Osteoblast (primary cell): ENCODE measurements at regions not wholly inside any gene's neighbourhood (a gene's known extent, or its start where the extent isn't known, plus 50 kb on each side); places are given as distances from the start of the nearest gene placed in this dataset.

Source experiments
- DNase-seq: peaks from one replicate; pipeline ENCODE4 v3.0.0; 2011; ENCODE audit warnings: low spot score, mixed read lengths; ENCODE audit not compliant: insufficient read length; ENCODE audit errors: missing footprints
- H2AFZ ChIP-seq: 2 replicates; pipeline ENCODE4 v1.6.0; 2011; ENCODE audit warnings: mild to moderate bottlenecking, low read length
- H3K27ac ChIP-seq: 2 replicates; pipeline ENCODE4 v1.5.1; 2011; ENCODE audit warnings: mild to moderate bottlenecking, low read depth, low read length, moderate library complexity
- H3K27me3 ChIP-seq: 2 replicates; pipeline ENCODE4 v1.6.0; 2012; ENCODE audit warnings: mild to moderate bottlenecking, control low read depth, inconsistent platforms, low read length, moderate library complexity; ENCODE audit not compliant: insufficient read depth
- H3K36me3 ChIP-seq: 2 replicates; pipeline ENCODE4 v1.5.1; 2011; ENCODE audit warnings: mild to moderate bottlenecking, low read length, control low read depth, moderate library complexity; ENCODE audit not compliant: insufficient read depth
- H3K4me1 ChIP-seq: 2 replicates; pipeline ENCODE4 v1.5.1; 2011; ENCODE audit warnings: mild to moderate bottlenecking, low read length, control low read depth, moderate library complexity; ENCODE audit not compliant: insufficient read depth
- H3K4me2 ChIP-seq: 2 replicates; pipeline ENCODE4 v1.6.0; 2011; ENCODE audit warnings: mild to moderate bottlenecking, low read length; ENCODE audit not compliant: insufficient read depth
- H3K4me3 ChIP-seq: fragments of 200-600 bp; sonication (generic); 3 replicates; pipeline ENCODE4 v1.5.1; 2012; ENCODE audit warnings: mild to moderate bottlenecking, low read length, inconsistent platforms; ENCODE audit not compliant: insufficient read depth
- H3K79me2 ChIP-seq: 2 replicates; pipeline ENCODE4 v1.6.0; 2012; ENCODE audit warnings: mild to moderate bottlenecking, low read length, control low read depth, inconsistent platforms; ENCODE audit not compliant: insufficient read depth
- H3K9me3 ChIP-seq: 2 replicates; pipeline ENCODE4 v1.5.1; 2011; ENCODE audit warnings: low read depth, low read length, control low read depth
- H4K20me1 ChIP-seq: 2 replicates; pipeline ENCODE4 v1.6.0; 2012; ENCODE audit warnings: mild to moderate bottlenecking, low read length, control low read depth; ENCODE audit not compliant: insufficient read depth
- TF ChIP-seq, protein P1 (sequence below): IDR thresholded peaks from 2 replicates; pipeline ENCODE4 v1.5.1; 2011; ENCODE audit warnings: mild to moderate bottlenecking, low read depth, low read length, moderate library complexity; ENCODE audit errors: extremely low read depth

DNA sequence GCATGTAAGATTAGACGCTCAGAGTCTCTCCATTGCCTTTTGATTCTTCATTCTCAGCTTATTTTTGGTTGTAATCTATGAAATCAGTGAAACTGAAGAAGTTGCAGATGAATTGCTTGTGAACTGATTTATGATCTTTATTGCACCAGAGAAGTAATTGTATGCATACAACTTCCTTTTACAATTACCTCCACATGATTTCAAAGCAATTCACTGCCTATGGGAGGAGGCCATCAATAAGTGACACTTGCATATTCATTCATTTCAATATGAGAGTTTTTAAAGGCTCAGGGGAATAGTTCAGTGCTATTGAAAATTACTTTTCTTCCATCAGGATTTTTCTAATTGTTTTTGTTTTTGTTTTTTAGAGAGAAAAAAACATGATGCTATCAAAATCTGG, 222.3 kb downstream of the NKX6-1 start:
- TF ChIP-seq, protein P1, sequence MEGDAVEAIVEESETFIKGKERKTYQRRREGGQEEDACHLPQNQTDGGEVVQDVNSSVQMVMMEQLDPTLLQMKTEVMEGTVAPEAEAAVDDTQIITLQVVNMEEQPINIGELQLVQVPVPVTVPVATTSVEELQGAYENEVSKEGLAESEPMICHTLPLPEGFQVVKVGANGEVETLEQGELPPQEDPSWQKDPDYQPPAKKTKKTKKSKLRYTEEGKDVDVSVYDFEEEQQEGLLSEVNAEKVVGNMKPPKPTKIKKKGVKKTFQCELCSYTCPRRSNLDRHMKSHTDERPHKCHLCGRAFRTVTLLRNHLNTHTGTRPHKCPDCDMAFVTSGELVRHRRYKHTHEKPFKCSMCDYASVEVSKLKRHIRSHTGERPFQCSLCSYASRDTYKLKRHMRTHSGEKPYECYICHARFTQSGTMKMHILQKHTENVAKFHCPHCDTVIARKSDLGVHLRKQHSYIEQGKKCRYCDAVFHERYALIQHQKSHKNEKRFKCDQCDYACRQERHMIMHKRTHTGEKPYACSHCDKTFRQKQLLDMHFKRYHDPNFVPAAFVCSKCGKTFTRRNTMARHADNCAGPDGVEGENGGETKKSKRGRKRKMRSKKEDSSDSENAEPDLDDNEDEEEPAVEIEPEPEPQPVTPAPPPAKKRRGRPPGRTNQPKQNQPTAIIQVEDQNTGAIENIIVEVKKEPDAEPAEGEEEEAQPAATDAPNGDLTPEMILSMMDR, result no peak
- Histone ChIP-seq H3K27me3 (no peaks in the 10 kb centered on the region), H3K4me1 (no peaks in the 10 kb centered on the region), H3K36me3 (no peaks in the 10 kb centered on the region), H4K20me1 (no peaks in the 10 kb centered on the region), H3K27ac (no peak overlapping the region), H2AFZ (no peak overlapping the region), H3K79me2 (no peaks in the 10 kb centered on the region), H3K4me2 (no peak overlapping the region), H3K9me3 (no peaks in the 10 kb centered on the region), H3K4me3 (no peak overlapping the region)
- no peak for DNase-seq

DNA sequence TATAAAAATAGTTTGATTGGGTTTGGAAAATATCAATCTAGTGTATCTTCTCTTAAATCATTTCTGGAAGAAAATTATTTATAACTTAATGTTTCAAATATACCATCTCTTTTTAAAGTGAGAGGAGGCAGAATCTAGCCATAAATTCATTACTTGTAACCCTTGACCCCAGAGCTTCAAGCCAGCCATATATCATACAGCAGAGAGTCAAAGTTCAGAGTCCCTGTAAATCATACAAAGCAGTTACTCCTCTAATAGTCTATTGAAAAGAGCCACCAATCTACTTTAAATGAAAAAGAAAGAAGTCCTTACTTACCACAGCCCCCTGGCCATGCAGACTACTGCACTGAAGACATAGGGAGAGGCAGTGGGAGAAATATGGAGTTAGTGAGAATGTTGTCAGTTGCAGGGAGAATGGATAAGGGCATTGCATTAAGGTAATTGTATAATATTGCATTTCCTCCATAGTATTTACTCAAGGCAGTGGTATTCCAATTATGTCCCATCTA, 229.5 kb downstream of the NKX6-1 start:
- no peaks in the 10 kb centered on the region for H3K36me3 ChIP-seq
- no peak for DNase-seq
- H2AFZ ChIP-seq, result no peak overlapping the region
- H3K9me3 ChIP-seq, result no peaks in the 10 kb centered on the region
- H3K27me3 ChIP-seq, result no peaks in the 10 kb centered on the region
- H3K79me2 ChIP-seq, result no peaks in the 10 kb centered on the region
- no peak overlapping the region for H3K4me3 ChIP-seq
- TF ChIP-seq, protein P1, result no peak
- H3K4me2 ChIP-seq, result no peak overlapping the region
- H3K27ac ChIP-seq, result no peak overlapping the region
- H4K20me1 ChIP-seq, result no peaks in the 10 kb centered on the region
- no peaks in the 10 kb centered on the region for H3K4me1 ChIP-seq

DNA sequence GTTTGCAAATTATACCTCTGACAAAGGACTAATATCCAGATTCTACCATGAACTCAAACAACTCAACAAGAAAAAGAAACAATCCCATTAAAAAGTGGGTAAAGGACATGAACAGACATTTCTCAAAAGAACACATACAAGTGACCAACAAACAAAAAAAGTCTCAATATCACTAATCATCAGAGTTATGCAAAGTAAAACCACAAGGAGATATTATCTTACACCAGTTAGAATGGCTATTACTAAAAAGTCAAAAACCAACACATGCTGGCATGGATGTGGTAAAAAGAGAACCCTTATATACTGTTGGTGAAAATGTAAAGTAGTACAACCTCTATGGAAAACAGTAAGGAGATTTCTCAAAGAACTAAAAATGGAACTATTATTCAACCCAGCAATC, 234.4 kb downstream of the NKX6-1 start:
- Histone ChIP-seq H3K4me1 (no peaks in the 10 kb centered on the region), H2AFZ (no peak overlapping the region), H3K36me3 (no peaks in the 10 kb centered on the region), H3K79me2 (no peaks in the 10 kb centered on the region), H3K9me3 (no peaks in the 10 kb centered on the region), H3K27me3 (no peaks in the 10 kb centered on the region), H3K4me2 (no peak overlapping the region), H3K27ac (no peak overlapping the region), H4K20me1 (no peaks in the 10 kb centered on the region), H3K4me3 (no peak overlapping the region)
- TF ChIP-seq, protein P1, result no peak
- DNase-seq, result no peak

DNA sequence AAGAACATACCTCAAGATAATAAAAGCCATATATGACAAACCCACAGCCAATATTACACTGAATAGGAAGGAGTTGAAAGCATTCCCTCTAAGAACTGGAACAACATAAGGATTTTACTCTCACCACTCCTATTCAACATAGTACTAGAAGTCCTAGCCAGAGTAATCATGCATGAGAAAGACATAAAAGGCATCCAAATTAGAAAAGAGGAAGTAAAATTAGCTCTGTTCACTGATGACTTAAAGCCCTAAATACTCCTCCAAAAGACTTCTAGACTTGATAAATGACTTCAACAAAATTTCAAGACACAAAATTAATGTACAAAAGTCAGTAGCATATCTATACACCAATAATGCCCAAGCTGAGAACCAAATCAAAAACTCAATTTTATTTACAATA, 235.7 kb downstream of the NKX6-1 start:
- H3K4me3 ChIP-seq, result no peak overlapping the region
- no peaks in the 10 kb centered on the region for H3K9me3 ChIP-seq
- TF ChIP-seq, protein P1, result no peak
- H3K79me2 ChIP-seq, result no peaks in the 10 kb centered on the region
- H3K4me1 ChIP-seq, result no peaks in the 10 kb centered on the region
- H3K27ac ChIP-seq, result no peak overlapping the region
- no peak overlapping the region for H2AFZ ChIP-seq
- H3K27me3 ChIP-seq, result no peaks in the 10 kb centered on the region
- DNase-seq, result no peak
- H3K4me2 ChIP-seq, result no peak overlapping the region
- no peaks in the 10 kb centered on the region for H3K36me3 ChIP-seq
- H4K20me1 ChIP-seq, result no peaks in the 10 kb centered on the region
